MV-4-11 (cell line): ENCODE measurements at regions not wholly inside any gene's neighbourhood (a gene's known extent, or its start where the extent isn't known, plus 50 kb on each side); places are given as distances from the start of the nearest gene placed in this dataset.
"Not testable (repeated sequence)": the region's sequence is repeated elsewhere in the genome, so short reads cannot be mapped to it uniquely, and the experiment has no call there.

ENCODE experiments used
- DNase-seq: peaks from one replicate; lab custom pipeline; 2025; lab: John Stamatoyannopoulos, UW

GRCh38 chr10:22079921-22080320 lies 76.4 kb upstream of the DNAJC1 start:
- DNase-seq: not testable (repeated sequence)

GRCh38 chr10:22071332-22071731 lies 67.8 kb upstream of the DNAJC1 start:
- no peak for DNase-seq

DNA sequence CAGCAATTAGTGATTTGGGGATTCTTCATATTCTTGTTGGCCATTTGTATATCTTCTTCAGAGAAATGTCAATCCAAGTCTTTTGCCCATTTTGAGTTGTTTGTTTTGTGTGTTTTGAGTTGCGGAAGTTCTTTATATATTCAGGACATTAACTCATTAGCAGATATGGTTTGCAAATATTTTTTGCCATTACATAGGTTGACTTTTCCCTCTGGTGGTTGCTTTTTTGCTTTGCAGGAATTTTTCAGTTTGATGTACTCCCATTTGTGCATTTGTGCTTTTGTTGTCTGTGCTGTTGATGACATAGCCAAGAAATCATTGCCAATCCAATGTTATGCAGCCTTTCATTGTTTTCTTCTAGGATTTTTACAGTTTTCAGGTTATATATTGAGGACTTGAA lies 63.6 kb upstream of the DNAJC1 start:
- no peak for DNase-seq

DNA sequence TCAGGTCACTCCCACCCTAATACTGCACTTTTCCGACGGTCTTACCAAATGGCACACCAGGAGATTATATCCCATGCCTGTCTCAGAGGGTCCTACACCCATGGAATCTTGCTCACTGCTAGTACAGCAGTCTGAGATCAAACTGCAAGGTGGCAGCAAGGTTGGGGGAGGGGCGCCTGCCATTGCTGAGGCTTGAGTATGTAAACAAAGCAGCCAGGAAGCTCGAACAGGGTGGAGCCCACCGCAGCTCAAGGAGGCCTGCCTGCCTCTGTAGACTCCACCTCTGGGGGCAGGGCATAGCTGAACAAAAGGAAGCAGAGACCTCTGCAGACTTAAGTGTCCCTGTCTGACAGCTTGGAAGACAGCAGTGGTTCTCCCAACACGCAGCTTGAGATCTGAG lies 57.5 kb upstream of the DNAJC1 start:
- DNase-seq: not testable (repeated sequence)

DNA sequence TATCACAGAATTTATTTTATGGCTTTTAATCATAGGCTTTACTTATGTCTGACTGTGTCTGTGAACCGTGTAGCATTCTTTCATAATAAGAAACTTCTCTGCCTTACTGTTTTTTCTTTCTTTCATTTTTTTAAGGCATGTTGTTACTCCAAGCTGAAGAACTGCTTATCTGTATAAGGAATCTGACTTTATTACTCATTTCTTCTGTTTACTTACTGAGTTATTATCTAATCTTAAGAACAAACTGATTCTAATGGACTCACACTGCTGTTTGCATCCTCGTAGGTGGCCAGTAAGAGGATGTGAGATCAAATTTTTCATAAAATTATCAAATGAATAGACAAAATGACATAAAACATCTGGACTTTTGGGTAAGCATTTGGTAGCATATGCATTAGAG lies 54.7 kb upstream of the DNAJC1 start:
- DNase-seq: no peak

DNA sequence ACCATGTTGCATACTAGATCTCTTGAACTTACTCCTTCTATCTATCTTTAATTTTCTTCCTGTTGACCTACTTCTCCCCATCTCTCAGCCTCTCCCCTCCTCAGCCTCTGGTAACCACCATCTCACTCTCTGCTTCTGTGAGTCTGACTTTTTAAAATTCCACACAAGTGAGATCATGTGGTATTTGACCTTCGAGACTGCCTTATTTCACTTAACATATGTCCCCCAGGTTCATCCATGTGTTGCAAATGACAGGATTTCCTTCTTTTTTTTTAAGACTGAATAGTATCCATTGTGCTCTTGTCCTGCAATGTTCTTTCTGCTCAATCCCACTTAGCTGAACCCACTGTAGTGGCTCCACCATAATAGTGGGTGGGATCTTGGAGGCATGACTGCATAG lies 51.4 kb upstream of the DNAJC1 start:
- no peak for DNase-seq
